Uterus (tissue), 2 donors: ENCODE measurements at regions not wholly inside any gene's neighbourhood (a gene's known extent, or its start where the extent isn't known, plus 50 kb on each side); places are given as distances from the start of the nearest gene placed in this dataset.

Experiments used
- CTCF ChIP-seq, 4 experiments: fragments of 200-600 bp in 2 of 4; fragments of 450-650 bp in 2 of 4; sonication (generic) in 2 of 4; IDR thresholded peaks; one replicate each; pipeline ENCODE4 v1.5.1; 2016 to 2019; ENCODE audit warnings: antibody characterized with exemption in 4 of 4, mild to moderate bottlenecking in 2 of 4, moderate library complexity in 1 of 4
- POLR2A ChIP-seq, 2 donors: fragments of 450-650 bp; IDR thresholded peaks; one replicate each; pipeline ENCODE4 v1.6.1; 2016; ENCODE audit warnings: antibody characterized with exemption in 2 of 2, mild to moderate bottlenecking in 1 of 2, moderate library complexity in 1 of 2

- no peak for TF ChIP-seq CTCF (IDR thresholded peaks at IDR 0.05)
- no peak for TF ChIP-seq POLR2A (IDR thresholded peaks at IDR 0.05)
Measured at GRCh38 chr10:4590807-4591206, 235.2 kb upstream of the AKR1E2 start.
